Neuronal stem cell (in vitro differentiated cells): ENCODE measurements at regions not wholly inside any gene's neighbourhood (a gene's known extent, or its start where the extent isn't known, plus 50 kb on each side); places are given as distances from the start of the nearest gene placed in this dataset.
A peak's percentile ranks its signal among the peaks of the same experiment; 100 is the strongest.

ENCODE experiments used
- DNase-seq: peaks from one replicate; pipeline ENCODE4 v3.0.0-alpha.2; 2013; ENCODE audit warnings: low spot score
- H2AFZ ChIP-seq: one replicate; pipeline ENCODE4 v1.6.1; 2013; ENCODE audit warnings: mild to moderate bottlenecking, low read length, inconsistent platforms
- H2AK5ac ChIP-seq: 2 replicates; pipeline ENCODE4 v1.6.1; 2013; ENCODE audit warnings: low read depth, mild to moderate bottlenecking, inconsistent platforms, low read length, moderate library complexity, mixed read lengths
- H2BK120ac ChIP-seq: 2 replicates; pipeline ENCODE4 v1.6.1; 2013; ENCODE audit warnings: low read depth, mild to moderate bottlenecking, inconsistent platforms, low read length, moderate library complexity, mixed read lengths
- H2BK12ac ChIP-seq: one replicate; pipeline ENCODE4 v1.6.1; 2013; ENCODE audit warnings: low read length, inconsistent platforms
- H2BK15ac ChIP-seq: 2 replicates; pipeline ENCODE4 v1.6.1; 2013; ENCODE audit warnings: mild to moderate bottlenecking, low read length, inconsistent platforms, mixed read lengths
- H2BK5ac ChIP-seq: one replicate; pipeline ENCODE4 v1.6.1; 2013; ENCODE audit warnings: inconsistent platforms, mild to moderate bottlenecking, low read length, moderate library complexity
- H3K14ac ChIP-seq: one replicate; pipeline ENCODE4 v1.6.1; 2013; ENCODE audit warnings: low read length, inconsistent platforms
- H3K18ac ChIP-seq: 2 replicates; pipeline ENCODE4 v1.6.1; 2013; ENCODE audit warnings: low read length, inconsistent platforms
- H3K23ac ChIP-seq: 2 replicates; pipeline ENCODE4 v1.6.1; 2013; ENCODE audit warnings: low read depth, mild to moderate bottlenecking, mixed read lengths, low read length, inconsistent platforms; ENCODE audit not compliant: poor library complexity
- H3K27ac ChIP-seq: replicated peaks from 3 replicates; pipeline ENCODE4 v1.5.1; 2013; ENCODE audit warnings: low read length, inconsistent platforms
- H3K27me3 ChIP-seq, 3 experiments: 2 replicates each; pipeline ENCODE4 v1.6.1; 2013; ENCODE audit warnings: low read length in 3 of 3, mild to moderate bottlenecking in 2 of 3, inconsistent platforms in 1 of 3, low read depth in 1 of 3, mixed read lengths in 1 of 3, moderate library complexity in 1 of 3; ENCODE audit not compliant: control insufficient read depth in 3 of 3, insufficient read depth in 3 of 3
- H3K36me3 ChIP-seq, 2 donors: replicated peaks in 1 of 2; 2 replicates each; pipeline ENCODE4 v1.6.1; 2013; ENCODE audit warnings: low read length in 2 of 2; ENCODE audit not compliant: control insufficient read depth in 2 of 2, insufficient read depth in 2 of 2
- H3K4ac ChIP-seq: 2 replicates; pipeline ENCODE4 v1.6.1; 2013; ENCODE audit warnings: inconsistent platforms, mild to moderate bottlenecking, low read length, moderate library complexity
- H3K4me1 ChIP-seq, 2 donors: 1 replicate in 1 of 2; 2 replicates in 1 of 2; pipeline ENCODE4 v1.6.1; 2013; ENCODE audit warnings: low read length in 2 of 2, low read depth in 1 of 2; ENCODE audit not compliant: control insufficient read depth in 2 of 2, insufficient read depth in 1 of 2
- H3K4me2 ChIP-seq: one replicate; pipeline ENCODE4 v1.6.1; 2013; ENCODE audit warnings: mild to moderate bottlenecking, low read length, inconsistent platforms; ENCODE audit not compliant: insufficient read depth, poor library complexity, severe bottlenecking
- H3K4me3 ChIP-seq, 2 donors: 2 replicates each; pipeline ENCODE4 v1.5.1; 2013; ENCODE audit warnings: low read length in 2 of 2, mild to moderate bottlenecking in 2 of 2, inconsistent platforms in 1 of 2, moderate library complexity in 1 of 2
- H3K79me1 ChIP-seq: one replicate; pipeline ENCODE4 v1.6.1; 2013; ENCODE audit warnings: low read depth, mild to moderate bottlenecking, inconsistent platforms, low read length, moderate library complexity
- H3K9ac ChIP-seq: one replicate; pipeline ENCODE4 v1.6.1; 2013; ENCODE audit warnings: mild to moderate bottlenecking, low read depth, low read length, inconsistent platforms; ENCODE audit not compliant: poor library complexity
- H3K9me3 ChIP-seq, 2 donors: replicated peaks in 1 of 2; 2 replicates each; pipeline versions ENCODE3 to v1.6.1; 2013; ENCODE audit warnings: low read length in 2 of 2, mild to moderate bottlenecking in 2 of 2, inconsistent platforms in 1 of 2, low read depth in 1 of 2, mixed read lengths in 1 of 2, moderate library complexity in 1 of 2; ENCODE audit not compliant: control insufficient read depth in 2 of 2, insufficient read depth in 1 of 2
- H4K8ac ChIP-seq: one replicate; pipeline ENCODE4 v1.6.1; 2013; ENCODE audit warnings: low read depth, mild to moderate bottlenecking, inconsistent platforms, low read length, moderate library complexity
- H4K91ac ChIP-seq: one replicate; pipeline ENCODE4 v1.6.1; 2013; ENCODE audit warnings: low read length, low read depth, mild to moderate bottlenecking, inconsistent platforms; ENCODE audit not compliant: poor library complexity
- WGBS, 2 donors: extraction: QIAGEN DNeasy Blood & Tissue Kit; methylation state at CpG; one replicate each; pipeline ENCODE4 v1.1.7; 2013; ENCODE audit warnings: missing lambda C conversion rate in 2 of 2, mixed read lengths in 1 of 2; ENCODE audit not compliant: insufficient read length in 2 of 2, insufficient replicate concordance in 1 of 2; ENCODE audit errors: extremely low coverage in 2 of 2; 5-methylcytosine and 5-hydroxymethylcytosine counted together

- Histone ChIP-seq H3K23ac (no peak overlapping the region), H2BK12ac (no peak overlapping the region), H3K4ac (no peak overlapping the region), H3K4me1 (no peaks in the 10 kb centered on the region), H3K36me3 (no peaks in the 10 kb centered on the region), H4K91ac (no peak overlapping the region), H3K9ac (no peak overlapping the region), H2BK5ac (no peak overlapping the region), H4K8ac (no peak overlapping the region), H3K79me1 (no peaks in the 10 kb centered on the region), H2AK5ac (no peak overlapping the region), H3K18ac (no peak overlapping the region), H2BK120ac (no peak overlapping the region), H3K27me3 (peaks cover 0 to under 1% (median 0%) of the 10 kb centered on the region in 3 experiments), H3K14ac (no peak overlapping the region), H3K27ac (no peak overlapping the region), H3K4me2 (no peak overlapping the region), H2BK15ac (no peak overlapping the region), H3K4me3 (no peak overlapping the region), H2AFZ (no peak overlapping the region), H3K9me3 (peaks cover 0 to 7% of the 10 kb centered on the region in 2 donors)
- DNase-seq = no peak
- no CpG with 5 or more reads among the region's 1 CpG for WGBS, 2 donors
Measured at GRCh38 chr11:11056316-11056715, 198.5 kb upstream of the ZBED5 start.

GRCh38 chr11:11047851-11048610 is 190.2 kb upstream of the ZBED5 start:
- Histone ChIP-seq H3K23ac (no peak overlapping the region), H3K18ac (no peak overlapping the region), H3K79me1 (no peaks in the 10 kb centered on the region), H2BK12ac (no peak overlapping the region), H3K4me1 (no peaks in the 10 kb centered on the region), H2BK5ac (no peak overlapping the region), H3K4ac (no peak overlapping the region), H3K36me3 (peaks cover 0 to 2% of the 10 kb centered on the region in 2 donors), H4K8ac (no peak overlapping the region), H3K27ac (no peak overlapping the region), H3K27me3 (peaks cover 0 to 3% (median 0%) of the 10 kb centered on the region in 3 experiments), H3K9ac (no peak overlapping the region), H3K4me2 (no peak overlapping the region), H2AK5ac (no peak overlapping the region), H2BK120ac (no peak overlapping the region), H2BK15ac (no peak overlapping the region), H3K9me3 (no peaks in the 10 kb centered on the region), H4K91ac (no peak overlapping the region), H3K4me3 (no peak overlapping the region), H2AFZ (no peak overlapping the region), H3K14ac (no peak overlapping the region)
- WGBS, 2 donors = no CpG with 5 or more reads among the region's 2 CpGs
- DNase-seq = no peak

GRCh38 chr11:11046781-11047180 is 188.9 kb upstream of the ZBED5 start:
- Histone ChIP-seq H2BK5ac (no peak overlapping the region), H2BK120ac (no peak overlapping the region), H4K8ac (no peak overlapping the region), H3K27ac (no peak overlapping the region), H2AK5ac (no peak overlapping the region), H3K27me3 (peaks cover 0 to 3% (median 0%) of the 10 kb centered on the region in 3 experiments), H3K23ac (no peak overlapping the region), H3K4me2 (no peak overlapping the region), H3K4ac (no peak overlapping the region), H2BK15ac (no peak overlapping the region), H2AFZ (no peak overlapping the region), H3K14ac (no peak overlapping the region), H4K91ac (no peak overlapping the region), H3K79me1 (no peaks in the 10 kb centered on the region), H3K4me1 (peaks cover 0 to 5% of the 10 kb centered on the region in 2 donors), H3K18ac (no peak overlapping the region), H3K9me3 (no peaks in the 10 kb centered on the region), H3K9ac (no peak overlapping the region), H2BK12ac (no peak overlapping the region), H3K36me3 (peaks cover 0 to 2% of the 10 kb centered on the region in 2 donors), H3K4me3 (no peak overlapping the region)
- no CpG with 5 or more reads among the region's 4 CpGs for WGBS, 2 donors
- DNase-seq = no peak

DNA sequence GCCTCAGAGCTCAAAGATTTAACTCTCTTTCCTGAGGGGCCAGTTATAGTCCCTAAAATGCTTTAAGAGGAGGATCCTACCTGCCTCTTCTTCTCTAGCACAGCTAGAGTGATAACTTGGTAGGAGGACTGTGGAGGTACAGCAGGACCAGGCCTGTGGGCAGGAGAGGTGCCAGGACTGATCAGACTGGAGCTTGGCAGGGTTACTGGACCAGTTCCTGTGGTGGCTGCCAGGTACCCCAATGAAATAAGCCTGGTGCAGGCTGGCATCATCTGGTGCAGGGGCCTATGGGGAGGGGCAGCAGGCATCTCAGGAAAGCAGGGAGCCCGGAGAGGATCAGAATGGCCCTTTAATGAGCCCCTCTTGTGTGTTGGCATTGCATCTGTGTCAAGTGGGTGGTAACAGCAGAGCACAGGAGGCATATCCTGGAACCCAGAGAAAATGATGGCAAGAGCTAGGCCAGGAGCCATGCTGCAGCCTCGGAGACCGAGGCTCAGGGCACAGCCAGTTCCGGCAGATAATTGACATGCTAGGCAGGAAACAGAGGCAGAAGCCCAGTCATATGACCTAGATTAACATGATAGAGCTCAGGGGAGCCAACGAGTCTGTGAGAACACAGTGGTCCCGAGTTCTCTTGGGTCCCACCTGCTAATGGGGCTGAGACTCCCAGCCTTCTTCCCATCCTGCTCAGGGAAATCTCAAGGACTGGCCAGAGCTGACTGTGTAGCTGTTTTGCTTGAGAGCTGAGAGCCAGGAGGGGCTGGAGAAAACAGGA is 187.5 kb upstream of the ZBED5 start:
- Histone ChIP-seq H4K91ac (no peak overlapping the region), H3K4ac (no peak overlapping the region), H3K9ac (no peak overlapping the region), H4K8ac (no peak overlapping the region), H2AK5ac (no peak overlapping the region), H3K4me3 (no peak overlapping the region), H3K9me3 (no peaks in the 10 kb centered on the region), H3K18ac (peak overlapping the region; percentile 61), H2BK120ac (no peak overlapping the region), H2AFZ (no peak overlapping the region), H3K23ac (no peak overlapping the region), H3K14ac (peak overlapping the region; percentile 57), H3K4me1 (peaks cover 0 to 6% of the 10 kb centered on the region in 2 donors), H3K27ac (no peak overlapping the region), H3K79me1 (no peaks in the 10 kb centered on the region), H2BK5ac (no peak overlapping the region), H2BK15ac (no peak overlapping the region), H3K36me3 (peaks cover 0 to 2% of the 10 kb centered on the region in 2 donors), H2BK12ac (no peak overlapping the region), H3K4me2 (no peak overlapping the region), H3K27me3 (peaks cover 0 to 3% (median 0%) of the 10 kb centered on the region in 3 experiments)
- DNase-seq = no peak
- no CpG with 5 or more reads among the region's 6 CpGs for WGBS, 2 donors
